ENCODE measurements at regions not wholly inside any gene's neighbourhood (a gene's known extent, or its start where the extent isn't known, plus 50 kb on each side); places are given as distances from the start of the nearest gene placed in this dataset.
A peak's percentile ranks its signal among the peaks of the same experiment; 100 is the strongest.
"Not testable (repeated sequence)": the region's sequence is repeated elsewhere in the genome, so short reads cannot be mapped to it uniquely, and the experiment has no call there.

DNA sequence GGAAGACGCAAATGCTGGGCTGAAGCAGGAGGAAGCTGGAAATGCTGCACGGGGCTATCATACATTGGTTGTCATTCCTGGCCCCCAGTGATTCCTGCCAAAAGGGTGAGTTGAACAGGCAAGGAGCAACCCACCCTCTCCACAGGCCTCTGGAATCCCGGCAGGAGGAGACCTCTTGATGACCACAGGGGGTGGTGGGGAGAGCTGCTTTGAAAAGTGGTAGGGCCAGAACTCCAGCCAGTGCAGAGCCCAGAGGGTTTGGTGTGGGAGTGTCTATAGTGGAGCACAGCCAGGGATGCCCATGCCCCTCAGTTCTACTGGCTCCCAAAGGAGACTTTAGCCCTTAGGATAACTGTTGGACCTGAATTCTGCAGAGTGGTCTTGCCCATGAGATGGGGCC lies 89.2 kb downstream of the SAMD9 start:
- no peak for DNase-seq
- H3K9me3 ChIP-seq (ENCODE audit: control insufficient read depth, low read length, poor library complexity, severe bottlenecking) = no peaks in the 10 kb centered on the region
- H3K27ac Mint-ChIP-seq = no peak overlapping the region
- no peak overlapping the region for H3K4me3 Mint-ChIP-seq
- H3K4me1 Mint-ChIP-seq = no peaks in the 10 kb centered on the region
- H3K27me3 Mint-ChIP-seq = peaks cover 29% of the 10 kb centered on the region
- no peaks in the 10 kb centered on the region for H3K36me3 Mint-ChIP-seq (ENCODE audit: low read depth)
- no peak for ATAC-seq

DNA sequence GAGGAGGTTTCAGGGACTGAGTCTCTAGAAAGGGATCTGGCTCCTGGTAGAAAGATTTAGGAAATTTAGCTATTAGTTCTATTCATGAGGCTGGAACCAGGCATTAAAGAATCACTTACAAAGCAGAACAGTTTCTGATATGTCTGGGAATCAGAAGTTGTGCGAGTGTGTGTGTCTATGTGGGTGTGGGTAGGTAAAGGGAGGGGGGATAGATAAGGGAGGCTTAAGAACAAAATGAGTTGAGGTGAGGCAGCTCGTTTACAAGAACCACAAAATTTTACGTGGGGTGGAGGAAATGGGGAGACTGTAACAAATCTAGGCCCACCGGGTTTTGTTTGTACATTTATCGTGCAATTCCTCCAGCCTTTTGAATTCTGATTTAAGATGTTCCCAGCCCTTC lies 90.7 kb downstream of the SAMD9 start:
- H3K9me3 ChIP-seq (ENCODE audit: control insufficient read depth, low read length, poor library complexity, severe bottlenecking) = no peaks in the 10 kb centered on the region
- H3K27me3 Mint-ChIP-seq = peaks cover 33% of the 10 kb centered on the region
- no peak overlapping the region for H3K4me3 Mint-ChIP-seq
- DNase-seq (no peak), ATAC-seq (no peak)
- H3K4me1 Mint-ChIP-seq = no peaks in the 10 kb centered on the region
- H3K36me3 Mint-ChIP-seq (ENCODE audit: low read depth) = no peaks in the 10 kb centered on the region
- H3K27ac Mint-ChIP-seq = no peak overlapping the region

DNA sequence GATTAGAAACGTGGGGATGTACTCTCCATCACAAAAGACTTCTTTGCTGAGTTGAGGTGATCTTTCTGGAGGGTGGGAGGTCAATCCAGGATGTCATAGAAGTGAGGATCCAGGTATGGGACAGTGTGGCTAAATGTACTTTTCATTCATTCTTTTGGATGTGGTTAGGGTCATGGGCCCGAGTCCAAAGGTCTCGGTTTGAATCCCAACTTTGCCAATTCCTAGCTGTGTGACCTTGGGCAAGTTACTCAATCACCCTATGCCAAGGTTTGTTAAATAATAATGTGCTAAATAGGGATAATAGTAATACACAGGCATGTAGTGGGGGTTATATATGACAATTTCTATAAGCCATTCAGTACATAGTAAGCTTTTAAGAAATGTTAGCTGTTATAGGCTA lies 91.4 kb downstream of the SAMD9 start:
- Mint-ChIP-seq H3K4me1 (no peaks in the 10 kb centered on the region), H3K27ac (no peak overlapping the region), H3K36me3 (ENCODE audit: low read depth) (no peaks in the 10 kb centered on the region), H3K4me3 (no peak overlapping the region), H3K27me3 (peaks cover 35% of the 10 kb centered on the region)
- no peak for ATAC-seq
- no peaks in the 10 kb centered on the region for H3K9me3 ChIP-seq (ENCODE audit: control insufficient read depth, low read length, poor library complexity, severe bottlenecking)
- DNase-seq = no peak

DNA sequence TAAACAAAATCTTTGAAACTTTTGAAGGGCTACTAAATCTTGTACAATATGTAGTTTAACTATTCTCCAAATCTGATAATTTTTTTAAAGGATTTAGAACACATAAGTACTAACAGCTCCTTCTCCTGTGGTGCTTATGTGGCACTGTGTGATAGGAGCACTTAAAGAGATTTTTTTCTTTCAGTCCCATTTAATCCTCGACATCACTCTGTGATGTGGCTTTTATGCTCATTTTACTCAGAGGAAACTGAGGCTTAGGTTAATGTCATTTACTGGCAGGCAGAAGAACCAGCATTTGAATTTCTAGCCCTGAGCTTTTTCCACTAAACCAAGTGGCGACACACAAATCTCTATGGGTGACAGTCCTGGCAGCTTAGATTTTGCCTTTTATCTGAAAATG lies 92.4 kb downstream of the SAMD9 start:
- Mint-ChIP-seq H3K4me1 (no peaks in the 10 kb centered on the region), H3K36me3 (ENCODE audit: low read depth) (no peaks in the 10 kb centered on the region), H3K27me3 (peaks cover 38% of the 10 kb centered on the region), H3K4me3 (no peak overlapping the region), H3K27ac (no peak overlapping the region)
- no peaks in the 10 kb centered on the region for H3K9me3 ChIP-seq (ENCODE audit: control insufficient read depth, low read length, poor library complexity, severe bottlenecking)
- ATAC-seq (no peak), DNase-seq (no peak)

DNA sequence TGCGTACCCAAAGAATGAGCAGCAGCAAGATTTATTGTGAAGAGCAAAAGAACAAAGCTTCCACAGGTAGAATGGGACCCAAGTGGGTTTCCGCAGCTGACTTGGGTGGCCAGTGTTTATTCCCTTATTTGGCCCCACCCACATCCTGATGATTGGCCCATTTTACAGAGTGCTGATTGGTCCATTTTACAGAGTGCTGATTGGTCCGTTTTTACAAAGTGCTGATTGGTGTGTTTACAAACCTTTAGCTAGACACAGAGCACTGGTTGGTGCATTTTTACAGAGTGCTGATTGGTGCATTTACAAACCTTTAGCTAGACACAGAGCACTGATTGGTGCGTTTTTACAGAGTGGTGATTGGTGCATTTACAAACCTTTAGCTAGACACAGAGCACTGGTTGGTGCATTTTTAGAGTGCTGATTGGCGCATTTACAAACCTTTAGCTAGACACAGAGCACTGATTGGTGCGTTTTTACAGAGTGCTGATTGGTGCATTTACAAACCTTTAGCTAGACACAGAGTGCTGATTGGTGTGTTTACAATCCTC lies 94.8 kb downstream of the SAMD9 start:
- H3K9me3 ChIP-seq (ENCODE audit: control insufficient read depth, low read length, poor library complexity, severe bottlenecking); H3K36me3 Mint-ChIP-seq (ENCODE audit: low read depth); ATAC-seq; DNase-seq; H3K27ac Mint-ChIP-seq; H3K4me1 Mint-ChIP-seq; H3K4me3 Mint-ChIP-seq: not testable (repeated sequence)
- peaks cover 28% of the 10 kb centered on the region for H3K27me3 Mint-ChIP-seq

DNA sequence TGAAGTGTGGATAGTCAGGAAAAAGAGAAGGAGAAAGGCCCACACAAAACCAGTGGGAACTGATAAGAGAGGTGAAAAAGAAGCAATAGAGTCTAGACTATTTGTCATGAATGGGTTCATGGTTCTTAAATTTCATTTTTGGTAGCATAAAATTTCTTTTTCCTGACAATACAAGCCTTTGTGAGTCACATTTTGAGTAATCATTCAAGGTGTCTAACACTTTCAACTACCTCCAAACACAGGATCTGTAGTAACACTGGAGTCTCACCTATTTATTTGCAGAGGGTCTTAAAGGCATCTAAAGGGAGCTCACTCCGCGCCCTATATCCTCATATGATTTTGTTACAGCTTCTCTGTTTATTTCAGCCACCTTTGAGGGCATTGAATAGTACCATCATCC lies 96.0 kb downstream of the SAMD9 start:
- Mint-ChIP-seq H3K36me3 (ENCODE audit: low read depth) (no peaks in the 10 kb centered on the region), H3K27ac (no peak overlapping the region), H3K4me1 (no peaks in the 10 kb centered on the region), H3K4me3 (no peak overlapping the region), H3K27me3 (peaks cover 22% of the 10 kb centered on the region)
- ATAC-seq (no peak), DNase-seq (no peak)
- no peaks in the 10 kb centered on the region for H3K9me3 ChIP-seq (ENCODE audit: control insufficient read depth, low read length, poor library complexity, severe bottlenecking)

DNA sequence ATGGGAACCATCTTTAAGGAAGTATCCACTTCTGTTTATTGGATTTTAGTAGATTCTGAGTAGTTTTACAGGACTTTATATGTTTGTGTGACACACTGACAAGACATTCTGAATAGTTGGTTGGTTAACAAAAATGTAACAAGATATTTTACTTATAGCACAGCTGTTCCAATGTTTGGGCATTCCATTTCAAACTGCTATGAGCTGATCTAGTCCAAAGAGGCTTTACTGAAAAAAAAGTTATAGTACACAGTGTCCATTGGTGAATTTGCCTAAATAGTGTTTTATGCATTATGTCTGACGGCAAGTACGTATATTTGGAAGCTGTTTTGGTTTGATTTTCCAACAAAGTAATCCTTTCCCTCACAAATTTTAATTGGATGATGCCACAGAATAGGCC lies 99.1 kb downstream of the SAMD9 start:
- no peak overlapping the region for H3K27ac Mint-ChIP-seq
- ATAC-seq (no peak), DNase-seq (no peak)
- no peaks in the 10 kb centered on the region for H3K9me3 ChIP-seq (ENCODE audit: control insufficient read depth, low read length, poor library complexity, severe bottlenecking)
- peaks cover 9% of the 10 kb centered on the region for H3K27me3 Mint-ChIP-seq
- H3K4me3 Mint-ChIP-seq = no peak overlapping the region
- H3K36me3 Mint-ChIP-seq (ENCODE audit: low read depth) = no peaks in the 10 kb centered on the region
- no peaks in the 10 kb centered on the region for H3K4me1 Mint-ChIP-seq

DNA sequence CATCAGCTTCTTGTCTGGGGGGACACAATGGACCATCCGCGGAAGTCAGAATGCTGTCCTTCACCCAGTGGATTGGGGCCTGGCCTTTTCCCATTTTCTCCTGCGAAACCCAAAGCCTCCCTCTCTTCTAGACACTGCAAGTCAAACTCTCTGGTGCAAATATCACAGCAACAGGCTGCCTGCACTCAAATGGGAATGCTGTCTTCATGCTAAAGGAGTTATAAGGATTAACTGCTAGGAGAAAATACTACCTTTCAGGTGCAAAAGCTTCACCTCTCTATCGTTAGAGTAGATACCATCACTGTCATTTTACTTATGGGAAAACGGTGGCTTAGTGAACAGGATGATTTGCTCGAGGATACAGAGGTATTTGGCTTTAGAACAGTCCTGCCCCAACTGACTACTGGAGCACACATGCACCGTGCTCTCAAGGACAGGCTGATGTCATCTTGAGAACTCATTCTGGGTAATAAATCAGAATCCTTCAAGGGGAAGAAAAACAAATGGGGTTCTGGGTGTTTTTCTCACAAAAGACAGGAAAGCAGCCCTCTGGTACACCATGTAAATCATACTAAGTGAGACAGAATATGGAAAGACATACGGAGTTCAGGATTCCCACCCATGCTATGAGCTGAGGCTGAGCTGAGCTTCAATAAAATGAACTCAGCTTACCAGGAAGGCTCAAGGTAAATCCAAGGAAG lies 100.9 kb downstream of the SAMD9 start:
- no peaks in the 10 kb centered on the region for H3K4me1 Mint-ChIP-seq
- no peak for DNase-seq
- H3K36me3 Mint-ChIP-seq (ENCODE audit: low read depth) = no peaks in the 10 kb centered on the region
- ATAC-seq = no peak
- no peaks in the 10 kb centered on the region for H3K9me3 ChIP-seq (ENCODE audit: control insufficient read depth, low read length, poor library complexity, severe bottlenecking)
- peak overlapping the region; percentile 43 for H3K4me3 Mint-ChIP-seq
- no peak overlapping the region for H3K27ac Mint-ChIP-seq
- peaks cover 5% of the 10 kb centered on the region for H3K27me3 Mint-ChIP-seq

DNA sequence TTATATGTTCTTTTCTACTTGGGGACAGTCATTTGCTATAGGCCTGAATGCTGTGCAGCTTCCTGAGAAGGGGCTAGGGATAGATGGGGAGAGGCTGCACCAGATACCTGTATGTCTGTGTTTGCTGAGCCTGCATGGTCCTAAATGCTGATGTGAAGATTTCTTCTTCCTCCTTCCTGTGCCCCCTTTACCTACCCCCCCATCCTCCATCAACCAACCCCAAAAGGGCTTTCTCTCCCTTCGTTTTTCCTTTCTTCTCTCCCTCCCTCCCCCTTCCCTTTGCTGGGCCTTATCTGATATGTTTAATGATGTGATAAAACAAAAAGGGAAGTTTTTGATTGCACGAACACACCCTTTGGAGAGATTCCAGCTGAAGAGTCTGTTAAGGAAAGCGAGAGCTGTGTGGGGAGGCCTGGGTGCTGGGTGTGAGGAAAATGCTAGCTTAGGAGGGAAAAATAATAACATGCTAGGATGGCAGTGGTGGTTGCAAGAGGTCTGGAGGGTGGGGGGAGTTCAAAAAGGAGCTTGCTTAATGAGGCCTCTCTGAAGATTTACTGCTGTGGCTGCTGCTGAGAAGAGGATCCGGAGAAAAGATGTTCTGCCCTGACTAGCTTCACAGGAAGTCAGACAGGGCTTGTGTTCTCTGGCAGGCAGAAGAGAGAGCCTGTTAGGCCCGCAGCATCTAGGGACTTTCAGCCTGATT lies 101.8 kb downstream of the SAMD9 start:
- Mint-ChIP-seq H3K27me3 (peaks cover 8% of the 10 kb centered on the region), H3K27ac (no peak overlapping the region), H3K36me3 (ENCODE audit: low read depth) (no peaks in the 10 kb centered on the region), H3K4me3 (no peak overlapping the region), H3K4me1 (no peaks in the 10 kb centered on the region)
- ATAC-seq (no peak), DNase-seq (no peak)
- H3K9me3 ChIP-seq (ENCODE audit: control insufficient read depth, low read length, poor library complexity, severe bottlenecking) = no peaks in the 10 kb centered on the region

DNA sequence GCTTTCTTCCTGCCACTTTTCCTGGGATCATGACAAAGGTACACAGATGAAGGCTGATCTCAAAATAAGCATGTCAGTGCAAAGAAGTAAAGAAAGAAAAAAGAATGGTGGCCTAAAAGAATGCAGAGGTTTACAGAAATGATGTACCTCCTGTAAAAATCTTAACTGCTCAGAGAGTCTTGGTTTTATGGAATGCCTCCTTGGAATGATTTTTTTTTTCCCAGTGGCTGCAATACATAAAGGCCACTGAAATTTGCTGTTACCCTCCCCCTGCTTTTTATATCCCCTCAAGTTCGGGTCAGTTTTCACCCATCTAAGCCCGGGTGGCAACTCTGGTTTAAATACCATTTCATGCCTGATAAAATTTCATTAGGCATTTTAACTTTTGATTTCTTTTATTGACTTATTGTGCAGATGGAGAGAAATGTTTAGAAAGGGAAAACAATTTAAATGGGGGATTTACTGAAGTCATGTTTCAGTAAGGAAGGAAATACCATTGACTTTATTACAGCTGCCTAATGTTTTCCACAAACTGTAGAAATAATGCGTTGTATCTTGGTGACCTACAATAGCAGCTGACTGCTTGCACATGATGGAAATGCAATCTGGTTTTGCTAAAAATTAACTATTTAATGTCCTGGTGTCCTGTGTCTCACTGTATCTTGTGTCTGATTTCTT lies 102.5 kb downstream of the SAMD9 start:
- DNase-seq (no peak), ATAC-seq (no peak)
- H3K36me3 Mint-ChIP-seq (ENCODE audit: low read depth) = no peaks in the 10 kb centered on the region
- H3K4me1 Mint-ChIP-seq = no peaks in the 10 kb centered on the region
- H3K4me3 Mint-ChIP-seq = no peak overlapping the region
- no peaks in the 10 kb centered on the region for H3K9me3 ChIP-seq (ENCODE audit: control insufficient read depth, low read length, poor library complexity, severe bottlenecking)
- no peak overlapping the region for H3K27ac Mint-ChIP-seq
- H3K27me3 Mint-ChIP-seq = peaks cover 15% of the 10 kb centered on the region

DNA sequence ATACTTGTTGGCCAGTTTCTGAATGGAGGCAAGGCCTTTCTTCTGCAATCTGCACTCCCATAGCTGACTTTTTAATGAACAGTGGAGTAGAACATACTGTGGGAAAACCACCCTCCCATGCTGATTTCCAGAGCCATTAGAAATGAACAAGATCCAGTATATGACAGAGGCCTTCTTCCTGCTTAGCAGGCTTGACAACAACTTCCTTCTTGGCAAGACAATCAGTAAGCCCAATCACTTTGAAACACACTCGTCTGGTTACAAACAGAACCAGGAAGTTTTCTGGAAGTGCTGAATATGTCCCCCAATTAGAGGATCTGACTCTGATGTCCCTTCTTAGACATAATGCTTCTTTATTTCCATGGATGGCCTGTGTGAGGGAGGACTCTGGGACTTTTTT lies 103.4 kb downstream of the SAMD9 start:
- ATAC-seq (no peak), DNase-seq (no peak)
- peaks cover 18% of the 10 kb centered on the region for H3K27me3 Mint-ChIP-seq
- no peaks in the 10 kb centered on the region for H3K36me3 Mint-ChIP-seq (ENCODE audit: low read depth)
- no peaks in the 10 kb centered on the region for H3K9me3 ChIP-seq (ENCODE audit: control insufficient read depth, low read length, poor library complexity, severe bottlenecking)
- no peak overlapping the region for H3K27ac Mint-ChIP-seq
- H3K4me1 Mint-ChIP-seq = no peaks in the 10 kb centered on the region
- H3K4me3 Mint-ChIP-seq = no peak overlapping the region

DNA sequence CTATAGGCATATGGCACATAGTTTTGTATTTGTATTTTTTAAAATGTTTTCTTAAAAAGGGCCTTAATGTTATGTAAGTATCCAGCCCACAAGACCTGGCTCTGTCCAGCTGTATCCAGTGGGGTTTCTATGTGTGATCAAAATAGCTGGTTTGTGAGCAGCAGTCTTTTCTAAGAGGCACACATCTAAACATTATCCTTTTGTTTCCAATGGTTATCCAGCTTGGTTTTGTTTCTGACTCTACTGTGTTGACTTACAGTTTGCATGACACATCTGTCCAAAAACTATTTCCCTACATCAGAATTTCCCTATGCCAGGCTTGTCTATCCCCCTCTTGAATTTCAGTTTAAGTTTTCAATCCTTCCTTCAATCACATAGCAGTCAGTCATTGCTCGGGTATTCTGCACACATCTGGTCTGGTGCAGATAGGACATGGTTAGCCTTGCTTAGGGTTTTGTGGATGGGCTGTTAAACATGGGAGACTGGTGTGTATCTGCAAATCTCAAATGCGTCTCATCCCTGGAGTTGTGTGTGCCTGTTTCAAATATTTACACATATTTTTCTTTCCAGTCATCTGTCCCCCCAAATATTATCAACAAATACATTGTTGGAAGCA lies 104.2 kb downstream of the SAMD9 start:
- DNase-seq = no peak
- no peaks in the 10 kb centered on the region for H3K36me3 Mint-ChIP-seq (ENCODE audit: low read depth)
- no peaks in the 10 kb centered on the region for H3K9me3 ChIP-seq (ENCODE audit: control insufficient read depth, low read length, poor library complexity, severe bottlenecking)
- H3K4me3 Mint-ChIP-seq = no peak overlapping the region
- ATAC-seq = no peak
- peaks cover 23% of the 10 kb centered on the region for H3K27me3 Mint-ChIP-seq
- H3K27ac Mint-ChIP-seq = no peak overlapping the region
- no peaks in the 10 kb centered on the region for H3K4me1 Mint-ChIP-seq
